Vagina (tissue), 2 donors: ENCODE measurements at regions not wholly inside any gene's neighbourhood (a gene's known extent, or its start where the extent isn't known, plus 50 kb on each side); places are given as distances from the start of the nearest gene placed in this dataset.

Experiments
- CTCF ChIP-seq, 3 experiments: fragments of 450-650 bp in 2 of 3; fragments of 200-600 bp in 1 of 3; sonication (generic) in 1 of 3; IDR thresholded peaks; one replicate each; pipeline ENCODE4 v1.5.1; 2017 to 2019; ENCODE audit warnings: antibody characterized with exemption in 3 of 3, mild to moderate bottlenecking in 2 of 3, moderate library complexity in 2 of 3
- POLR2A ChIP-seq, 2 donors: fragments of 450-650 bp; IDR thresholded peaks; one replicate each; pipeline ENCODE4 v1.6.1; 2017; ENCODE audit warnings: antibody characterized with exemption in 2 of 2, mild to moderate bottlenecking in 2 of 2, moderate library complexity in 2 of 2

- no peak for TF ChIP-seq CTCF (IDR thresholded peaks at IDR 0.05)
- no peak for TF ChIP-seq POLR2A (IDR thresholded peaks at IDR 0.05)
These were observed 91.4 kb upstream of the NEDD9 start for GRCh38 chr6:11323666-11324452.
